SK-N-SH (cell line): ENCODE measurements at regions not wholly inside any gene's neighbourhood (a gene's known extent, or its start where the extent isn't known, plus 50 kb on each side); places are given as distances from the start of the nearest gene placed in this dataset.

Experiments
- CHD2 ChIP-seq: fragments of 150-350 bp; IDR thresholded peaks from 2 replicates; pipeline ENCODE4 v1.6.1; 2018; ENCODE audit warnings: low read length; ENCODE audit not compliant: partially characterized antibody
- CTCF ChIP-seq: fragments of 200-600 bp; sonication (generic); IDR thresholded peaks from 2 replicates; pipeline ENCODE4 v1.6.1; 2017; ENCODE audit warnings: antibody characterized with exemption, mild to moderate bottlenecking, moderate library complexity
- POLR2AphosphoS5 ChIP-seq: IDR thresholded peaks from 2 replicates; pipeline ENCODE4 v1.6.1; 2012; ENCODE audit warnings: low read depth, low read length

- TF ChIP-seq POLR2AphosphoS5 (no peak), CTCF (no peak), CHD2 (no peak)
Observed at GRCh38 chr4:60313611-60314178, 886.4 kb upstream of the ADGRL3 start.
